NCI-H2196 (cell line): ENCODE measurements at regions not wholly inside any gene's neighbourhood (a gene's known extent, or its start where the extent isn't known, plus 50 kb on each side); places are given as distances from the start of the nearest gene placed in this dataset.
"Not testable (repeated sequence)": the region's sequence is repeated elsewhere in the genome, so short reads cannot be mapped to it uniquely, and the experiment has no call there.

Experiments used
- DNase-seq: peaks from one replicate; lab custom pipeline; 2025; ENCODE audit not compliant: unreplicated experiment; lab: John Stamatoyannopoulos, UW

- DNase-seq, result no peak
These were observed 201.6 kb upstream of the NANOGP8 start for GRCh38 chr15:35286721-35287120.

DNA sequence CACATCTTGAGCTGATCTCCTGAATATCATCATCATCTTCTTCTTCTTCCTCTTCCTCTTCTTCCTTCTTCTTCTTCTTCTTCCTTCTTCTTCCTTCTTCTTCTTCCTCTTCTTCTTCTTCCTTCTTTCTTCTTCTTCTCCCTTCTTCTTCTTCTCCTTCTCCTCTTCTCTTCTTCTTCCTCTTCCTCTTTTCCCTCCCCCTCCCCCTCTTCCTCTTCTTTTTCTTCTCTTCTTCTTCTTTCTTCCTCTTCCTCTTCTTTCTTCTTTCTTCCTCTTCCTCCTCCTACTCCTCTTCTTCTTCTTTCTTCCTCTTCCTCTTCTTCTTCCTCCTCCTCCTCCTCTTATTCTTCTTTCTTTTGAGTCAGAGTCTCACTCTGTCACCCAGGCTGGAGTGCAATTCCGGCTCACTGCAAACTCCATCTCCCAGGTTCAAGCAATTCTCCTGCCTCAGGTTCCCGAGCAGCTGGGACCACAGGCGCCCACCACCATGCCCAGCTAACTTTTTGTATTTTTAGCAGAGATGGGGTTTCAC lies 197.9 kb upstream of the NANOGP8 start:
- no peak for DNase-seq

DNA sequence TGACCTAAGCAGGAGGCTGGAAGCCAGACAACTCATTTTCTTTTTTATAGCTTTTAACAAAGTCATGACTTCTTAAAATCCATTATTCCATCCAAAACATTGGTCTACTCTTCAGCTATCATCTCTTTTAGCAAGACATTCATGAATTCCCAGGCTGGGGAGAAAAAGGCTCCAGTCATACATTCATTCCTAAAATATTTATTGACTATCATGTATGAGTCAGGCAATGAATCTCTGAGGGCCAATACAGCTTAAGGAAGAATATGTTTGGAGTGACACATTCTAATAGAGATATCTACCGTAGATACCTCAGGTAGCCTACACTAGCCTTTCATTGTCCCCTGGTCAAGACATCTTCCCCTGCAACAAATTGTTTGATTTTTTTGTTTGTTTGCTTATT lies 196.4 kb upstream of the NANOGP8 start:
- no peak for DNase-seq

- no peak for DNase-seq
These were observed 194.7 kb upstream of the NANOGP8 start for GRCh38 chr15:35279811-35280210.

DNA sequence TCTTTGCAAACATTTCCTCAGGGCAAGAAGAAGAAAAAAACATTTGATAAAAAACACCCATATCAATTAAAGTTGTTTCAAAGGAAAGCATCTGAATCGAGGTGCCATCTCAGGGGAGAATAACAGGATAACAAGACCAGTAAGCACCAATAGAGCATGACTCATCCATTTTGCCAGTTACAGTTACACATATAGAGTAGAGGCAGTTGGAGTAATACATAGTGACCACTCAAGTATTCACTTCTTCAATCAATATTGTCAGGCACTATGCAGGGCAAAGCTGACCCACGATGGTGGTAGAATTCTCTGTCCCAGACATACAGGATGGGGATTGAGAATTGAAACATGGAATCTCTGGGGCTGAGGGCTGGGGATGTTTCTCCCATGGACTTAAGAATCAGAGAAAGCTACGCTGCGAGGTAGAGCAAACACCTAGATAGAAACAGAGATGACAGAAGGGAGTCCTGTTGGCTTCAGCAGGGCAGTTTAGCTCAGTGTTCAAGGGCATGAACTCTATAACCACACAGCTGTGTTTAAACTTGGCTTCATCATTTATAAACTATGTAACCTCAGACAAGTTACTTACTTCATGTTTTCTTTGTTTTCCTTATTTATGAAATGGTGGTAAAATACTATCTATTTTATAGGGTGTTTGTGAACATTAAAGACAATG lies 186.4 kb upstream of the NANOGP8 start:
- no peak for DNase-seq

DNA sequence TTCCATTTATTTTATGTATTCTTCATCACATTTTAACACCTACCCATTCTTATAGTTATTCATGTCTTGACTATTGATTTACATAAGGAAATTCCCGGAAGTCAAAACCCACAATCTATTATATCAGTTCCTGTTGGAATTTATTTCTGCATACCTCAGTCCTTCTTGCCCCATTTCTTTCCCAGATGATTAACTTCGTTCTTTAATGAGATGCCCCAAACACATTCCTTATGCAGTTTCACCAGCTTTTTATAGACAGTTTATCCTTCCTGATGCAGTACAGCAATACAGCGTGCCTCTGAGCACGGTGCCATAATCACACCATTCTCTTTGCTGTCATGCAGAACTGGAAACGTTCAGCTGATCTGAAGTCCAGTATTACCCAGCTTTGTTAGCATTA lies 175.8 kb upstream of the NANOGP8 start:
- DNase-seq, result no peak

DNA sequence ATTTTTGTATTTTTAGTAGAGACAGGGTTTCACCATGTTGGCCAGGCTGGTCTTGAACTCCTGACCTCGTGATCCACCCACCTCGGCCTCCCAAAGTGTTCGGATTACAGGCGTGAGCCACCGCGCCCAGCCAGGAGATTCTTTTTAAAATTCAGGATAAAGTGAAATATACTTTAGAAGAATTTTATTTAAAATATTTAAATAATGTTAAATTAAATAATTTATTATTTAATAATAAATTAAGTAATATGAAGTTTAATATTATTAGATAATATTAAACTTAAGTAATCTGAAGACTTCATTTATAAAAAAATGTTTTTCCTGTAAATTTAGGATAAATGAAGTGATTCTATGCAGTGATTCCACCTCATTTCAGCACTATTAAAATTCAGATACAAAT lies 175.2 kb upstream of the NANOGP8 start:
- DNase-seq, result not testable (repeated sequence)

DNA sequence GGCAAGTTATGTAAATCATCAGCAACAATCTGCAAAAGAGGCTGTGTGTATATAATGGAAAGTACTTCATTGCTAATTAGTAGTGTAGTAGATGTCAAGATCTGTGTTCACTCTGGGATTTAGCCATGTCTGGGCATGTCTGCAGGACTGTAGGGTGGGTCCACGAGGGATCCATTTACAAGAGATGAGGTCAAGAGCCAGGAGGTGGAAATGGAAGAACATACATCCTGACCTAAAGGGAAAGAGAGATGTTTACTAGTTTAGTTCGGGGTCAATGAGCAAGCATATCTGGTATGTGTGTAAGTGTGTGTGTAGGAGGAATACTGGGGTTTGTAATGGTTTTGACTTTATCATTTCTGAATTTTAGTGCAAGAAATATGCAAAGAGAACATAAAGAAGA lies 171.5 kb upstream of the NANOGP8 start:
- DNase-seq, result no peak

DNA sequence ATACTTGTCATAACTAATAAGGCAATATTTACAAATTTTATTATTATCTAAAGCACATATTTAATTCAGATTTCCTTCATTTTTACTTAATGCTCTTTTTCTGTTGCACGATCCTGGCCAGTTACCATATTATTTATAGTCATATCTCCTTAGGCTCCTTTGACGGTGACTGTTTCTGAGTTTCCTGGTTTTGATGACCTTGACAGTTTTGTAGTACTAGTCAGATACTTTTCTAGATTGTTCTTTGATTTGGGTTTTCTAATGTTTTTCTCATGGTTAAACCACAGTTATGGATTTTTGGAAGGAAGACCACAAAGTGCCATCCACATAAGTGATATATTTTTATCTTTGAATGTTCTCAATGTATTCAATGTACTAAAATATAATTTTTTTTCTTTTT lies 171.0 kb upstream of the NANOGP8 start:
- DNase-seq, result no peak

DNA sequence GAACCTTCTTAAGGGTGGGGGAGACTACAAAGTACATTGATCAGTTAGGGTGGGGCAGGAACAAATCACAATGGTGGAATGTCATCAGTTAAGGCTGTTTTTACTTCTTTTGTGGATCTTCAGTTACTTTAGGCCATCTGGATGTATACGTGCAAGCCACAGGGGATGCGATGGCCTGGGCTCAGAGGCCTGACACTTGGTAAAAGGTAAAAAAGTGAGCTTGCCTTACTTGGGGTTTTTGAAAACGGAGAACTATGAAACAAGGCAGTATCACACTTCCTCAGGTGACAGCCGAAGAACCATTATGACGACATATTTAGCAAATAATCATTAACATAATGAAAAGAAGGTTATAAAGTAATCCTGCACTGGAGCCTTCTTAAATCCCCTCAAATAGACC lies 169.8 kb upstream of the NANOGP8 start:
- not testable (repeated sequence) for DNase-seq

DNA sequence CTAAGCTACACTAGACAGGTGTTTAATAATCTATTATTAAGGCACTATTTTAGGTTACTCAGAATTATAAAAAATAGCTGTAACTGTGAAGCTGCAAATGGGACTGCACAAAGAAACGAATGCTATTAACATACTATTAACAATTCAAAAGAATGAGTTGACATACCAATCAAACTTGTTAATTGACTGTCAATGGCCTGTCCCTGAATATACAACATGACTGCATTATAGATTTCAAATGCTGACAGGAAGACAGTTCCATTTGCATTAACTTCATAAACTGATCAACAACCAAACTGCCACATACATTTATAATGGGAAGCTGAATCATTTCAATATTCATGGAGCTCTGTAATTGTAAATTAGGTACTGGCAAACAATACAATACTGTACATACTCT lies 169.0 kb upstream of the NANOGP8 start:
- DNase-seq, result no peak

- no peak for DNase-seq
These were observed 167.3 kb upstream of the NANOGP8 start for GRCh38 chr15:35252351-35252865.

DNA sequence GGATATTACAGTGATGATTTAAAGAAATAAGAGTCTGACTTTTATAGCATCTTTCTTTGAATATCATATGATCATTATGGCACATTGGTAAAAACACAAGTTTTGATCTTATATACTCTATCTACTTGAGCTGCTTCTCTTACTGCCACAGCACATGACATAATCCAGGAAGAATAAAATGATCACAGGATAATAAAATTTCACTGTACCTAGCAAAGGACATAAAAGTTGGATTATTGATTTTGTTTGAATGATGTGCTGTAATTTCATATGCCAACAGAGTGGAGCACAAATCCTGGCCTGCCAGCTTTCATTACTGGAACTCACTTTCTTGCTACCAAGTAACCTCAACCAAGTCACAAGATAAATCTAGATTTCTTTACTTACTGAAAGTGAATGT lies 162.1 kb upstream of the NANOGP8 start:
- no peak for DNase-seq

- no peak for DNase-seq
These were observed 161.4 kb upstream of the NANOGP8 start for GRCh38 chr15:35246451-35246850.

DNA sequence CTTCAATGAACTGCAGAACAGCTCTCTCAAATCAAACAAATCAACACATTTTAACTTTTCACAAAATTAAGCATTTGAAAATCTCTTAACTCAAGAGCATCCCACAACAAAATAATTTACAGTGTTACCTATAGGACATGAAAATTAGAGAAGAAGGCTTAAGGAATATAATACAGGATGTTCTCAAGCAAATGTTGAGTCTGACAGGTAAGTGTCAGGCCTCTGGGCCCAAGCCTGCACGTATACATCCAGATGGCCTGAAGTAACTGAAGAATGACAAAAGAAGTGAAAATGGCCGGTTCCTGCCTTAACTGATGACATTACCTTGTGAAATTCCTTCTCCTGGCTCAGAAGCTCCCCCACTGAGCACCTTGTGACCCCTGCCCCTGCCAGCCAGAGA lies 160.6 kb upstream of the NANOGP8 start:
- DNase-seq, result not testable (repeated sequence)

DNA sequence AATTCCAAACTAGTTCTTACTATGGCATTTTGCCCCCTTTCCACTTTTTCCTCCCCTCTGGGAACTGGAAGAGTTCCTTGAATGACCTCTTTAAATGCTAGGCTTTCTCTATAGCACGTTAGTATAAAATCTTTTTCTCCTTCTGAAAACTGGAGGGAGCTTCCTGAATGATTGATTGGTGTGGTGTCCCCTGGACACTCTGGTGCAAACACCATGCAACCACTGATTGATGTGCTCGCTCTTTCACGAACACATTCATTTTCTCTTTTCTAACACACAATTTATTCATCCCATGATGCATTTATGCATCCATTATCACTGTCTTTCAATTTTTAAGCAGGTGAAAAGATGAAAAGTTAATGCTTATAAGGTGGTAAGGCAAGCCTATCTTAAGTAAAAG lies 159.1 kb upstream of the NANOGP8 start:
- DNase-seq, result no peak

- DNase-seq, result no peak
These were observed 158.7 kb upstream of the NANOGP8 start for GRCh38 chr15:35243758-35244157.

DNA sequence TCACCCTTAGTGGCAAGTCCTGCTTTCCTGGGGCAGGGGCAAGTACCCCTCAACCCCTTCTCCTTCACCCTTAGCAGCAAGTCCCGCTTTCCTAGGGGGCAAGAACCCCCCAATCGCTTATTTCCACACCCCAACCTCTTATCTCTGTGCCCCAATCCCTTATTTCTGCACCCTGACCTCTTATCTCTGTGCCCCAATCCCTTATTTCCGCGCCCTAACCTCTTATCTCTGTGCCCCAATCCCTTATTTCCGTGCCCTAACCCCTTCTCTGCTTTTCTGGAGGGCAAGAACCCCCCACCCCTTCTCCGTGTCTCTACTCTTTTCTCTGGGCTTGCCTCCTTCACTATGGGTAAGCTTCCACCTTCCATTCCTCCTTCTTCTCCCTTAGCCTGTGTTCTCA lies 154.6 kb upstream of the NANOGP8 start:
- not testable (repeated sequence) for DNase-seq

DNA sequence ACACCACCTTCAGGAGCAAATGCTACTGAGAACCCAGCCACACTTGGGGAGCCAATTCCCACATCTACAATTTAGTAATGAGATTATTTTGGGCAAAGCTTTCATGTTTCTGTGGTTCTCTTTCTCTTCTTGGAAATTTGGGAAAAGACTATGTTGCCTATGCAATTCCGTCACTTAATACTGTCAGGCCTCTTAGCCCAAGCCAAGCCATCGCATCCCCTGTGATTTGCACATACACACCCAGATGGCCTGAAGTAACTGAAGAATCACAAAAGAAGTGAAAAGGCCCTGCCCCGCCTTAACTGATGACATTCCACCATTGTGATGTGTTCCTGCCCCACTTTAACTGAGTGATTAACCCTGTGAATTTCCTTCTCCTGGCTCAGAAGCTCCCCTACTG lies 153.4 kb upstream of the NANOGP8 start:
- not testable (repeated sequence) for DNase-seq

DNA sequence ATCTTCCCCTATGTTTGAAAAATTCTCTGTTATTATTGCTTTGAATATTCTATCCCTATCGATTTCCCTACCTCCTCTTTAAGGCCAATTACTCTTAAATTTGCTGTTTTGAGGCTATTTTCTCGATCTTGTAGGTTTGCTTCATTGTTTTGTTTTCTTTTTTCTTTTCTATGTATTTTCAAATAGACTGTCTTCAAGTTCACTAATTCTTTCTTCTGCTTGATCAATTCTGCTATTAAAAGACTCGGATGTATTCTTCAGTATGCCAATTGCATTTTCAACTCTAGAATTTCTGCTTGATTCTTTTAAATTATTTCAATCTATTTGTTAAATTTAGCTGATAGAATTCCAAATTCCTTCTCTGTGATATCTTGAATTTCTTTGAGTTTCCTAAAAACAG lies 144.0 kb upstream of the NANOGP8 start:
- DNase-seq, result no peak

- DNase-seq, result no peak
These were observed 133.1 kb upstream of the NANOGP8 start for GRCh38 chr15:35218215-35218614.

GRCh38 chr15:35215093-35215492 lies 130.0 kb upstream of the NANOGP8 start:
- DNase-seq, result no peak
